ENCODE measurements at regions not wholly inside any gene's neighbourhood (a gene's known extent, or its start where the extent isn't known, plus 50 kb on each side); places are given as distances from the start of the nearest gene placed in this dataset.

GRCh38 chr5:144680711-144681110 lies 510.0 kb downstream of the KCTD16 start:
- H3K4me3 ChIP-seq (replicated peaks; ENCODE audit: low read depth, low read length): no peak overlapping the region
- no peak for DNase-seq (ENCODE audit: extremely low read depth, low read depth)
- no peak for TF ChIP-seq CTCF (IDR thresholded peaks at IDR 0.05; ENCODE audit: low read depth, low read length, missing control alignments)

- no peak for TF ChIP-seq CTCF (IDR thresholded peaks at IDR 0.05; ENCODE audit: low read depth, low read length, missing control alignments)
- no peak for DNase-seq (ENCODE audit: extremely low read depth, low read depth)
These were observed 500.4 kb downstream of the KCTD16 start for GRCh38 chr5:144671066-144671465.

GRCh38 chr5:144659634-144660227 lies 489.1 kb downstream of the KCTD16 start:
- no peak overlapping the region for H3K4me3 ChIP-seq (replicated peaks; ENCODE audit: low read depth, low read length)
- no peak for TF ChIP-seq CTCF (IDR thresholded peaks at IDR 0.05; ENCODE audit: low read depth, low read length, missing control alignments)
- DNase-seq (ENCODE audit: extremely low read depth, low read depth): no peak

More at GRCh38 chr5:144671066-144671465, 500.4 kb downstream of the KCTD16 start:
- no peak overlapping the region for H3K4me3 ChIP-seq (replicated peaks; ENCODE audit: low read depth, low read length)

GRCh38 chr5:144644317-144644716 lies 473.6 kb downstream of the KCTD16 start:
- no peak for TF ChIP-seq CTCF (IDR thresholded peaks at IDR 0.05; ENCODE audit: low read depth, low read length, missing control alignments)
- H3K4me3 ChIP-seq (replicated peaks; ENCODE audit: low read depth, low read length): no peak overlapping the region
- DNase-seq (ENCODE audit: extremely low read depth, low read depth): no peak

- TF ChIP-seq CTCF (IDR thresholded peaks at IDR 0.05; ENCODE audit: low read depth, low read length, missing control alignments): no peak
These were observed 468.1 kb downstream of the KCTD16 start for GRCh38 chr5:144638787-144639186.

GRCh38 chr5:144634138-144634537 lies 463.5 kb downstream of the KCTD16 start:
- no peak overlapping the region for H3K4me3 ChIP-seq (replicated peaks; ENCODE audit: low read depth, low read length)

More at GRCh38 chr5:144638787-144639186, 468.1 kb downstream of the KCTD16 start:
- no peak overlapping the region for H3K4me3 ChIP-seq (replicated peaks; ENCODE audit: low read depth, low read length)
- no peak for DNase-seq (ENCODE audit: extremely low read depth, low read depth)

More at GRCh38 chr5:144634138-144634537, 463.5 kb downstream of the KCTD16 start:
- TF ChIP-seq CTCF (IDR thresholded peaks at IDR 0.05; ENCODE audit: low read depth, low read length, missing control alignments): no peak
- no peak for DNase-seq (ENCODE audit: extremely low read depth, low read depth)

Measured in HFF-Myc (cell line).